Erythroblast (primary cell): ENCODE measurements at regions not wholly inside any gene's neighbourhood (a gene's known extent, or its start where the extent isn't known, plus 50 kb on each side); places are given as distances from the start of the nearest gene placed in this dataset.

Experiments used
- GATA1 ChIP-seq: IDR thresholded peaks from 2 replicates; pipeline ENCODE4 v1.6.1; 2011; ENCODE audit warnings: low read depth, mild to moderate bottlenecking, control low read depth, low read length, moderate library complexity
- POLR2A ChIP-seq: IDR thresholded peaks from 2 replicates; pipeline ENCODE4 v1.6.1; 2011; ENCODE audit warnings: mild to moderate bottlenecking, low read length

DNA sequence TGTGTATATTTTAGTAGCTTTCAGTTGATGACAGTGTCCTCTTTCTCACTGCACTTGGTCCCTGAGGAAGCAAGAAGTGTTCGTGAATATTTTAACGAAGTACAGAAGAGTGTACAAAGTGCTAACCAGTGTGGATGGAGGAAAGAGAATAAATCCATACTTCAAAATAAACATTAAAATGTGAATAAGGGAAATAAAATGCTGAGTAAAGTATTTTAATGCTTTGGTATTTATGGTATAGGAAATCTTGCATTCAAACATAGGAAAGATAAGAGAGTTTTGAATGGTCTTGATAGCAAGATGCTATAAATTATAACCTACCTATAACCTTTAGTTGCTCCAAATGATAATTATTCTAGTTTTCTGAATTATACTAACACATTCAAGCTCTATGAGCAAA is 493.4 kb upstream of the EYS start:
- TF ChIP-seq POLR2A = no peak
- TF ChIP-seq GATA1 = no peak
